ENCODE measurements at regions not wholly inside any gene's neighbourhood (a gene's known extent, or its start where the extent isn't known, plus 50 kb on each side); places are given as distances from the start of the nearest gene placed in this dataset.

DNA sequence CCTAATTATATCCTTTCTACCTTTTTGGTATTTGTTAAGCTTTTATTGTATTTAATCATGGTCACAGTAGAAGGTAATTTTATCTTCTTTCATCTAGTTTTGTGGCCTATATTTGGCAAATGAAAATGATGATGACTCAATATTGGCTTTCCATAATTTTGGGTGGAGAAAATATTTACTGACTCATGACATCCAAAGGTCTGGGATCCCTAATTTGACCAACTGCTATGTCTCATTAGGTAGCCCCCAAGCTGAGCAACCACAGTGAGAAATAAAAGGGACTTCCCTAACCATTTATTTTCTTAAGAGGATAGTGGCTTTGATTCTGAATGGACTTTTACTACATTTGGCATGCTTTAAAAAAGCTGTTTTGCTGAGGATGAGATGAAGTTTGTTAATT is 289.5 kb downstream of the RMST start:
- ChIA-PET POLR2A (no interaction called here), CTCF (no interaction called here)
- Histone ChIP-seq H3K27ac (ENCODE audit: low read depth, low read length) (no peak overlapping the region), H3K9me3 (ENCODE audit: control insufficient read depth, insufficient read depth, low read length) (peaks cover 12% of the 10 kb centered on the region; the same call in 1 of the 2 replicates), H3K27me3 (ENCODE audit: control insufficient read depth, insufficient read depth, low read length) (no peaks in the 10 kb centered on the region), H3K4me3 (ENCODE audit: low read depth, low read length) (no peak overlapping the region)
- no peak for DNase-seq (ENCODE audit: low read depth, low spot score)
- TF ChIP-seq CTCF (IDR thresholded peaks at IDR 0.05; ENCODE audit: low read depth, low read length): no peak

DNA sequence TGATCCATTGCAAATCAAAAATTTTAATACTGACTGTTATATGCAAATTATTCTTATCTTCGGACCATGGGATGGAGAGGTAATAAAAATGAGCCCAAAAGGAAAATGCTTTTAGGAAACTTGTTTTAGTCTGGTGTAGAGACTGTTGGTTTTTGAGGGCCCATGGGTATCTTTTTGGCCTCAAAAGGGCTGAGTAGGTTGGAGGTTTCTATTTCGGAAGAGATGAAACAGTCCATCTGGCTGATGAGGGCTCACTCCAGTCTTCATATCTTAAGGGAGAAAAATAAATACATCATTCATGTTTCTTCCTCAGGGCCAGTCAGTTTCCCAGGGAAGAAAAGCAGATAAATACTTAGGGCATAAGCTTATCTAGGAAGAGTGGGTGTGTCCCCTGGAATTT is 290.7 kb downstream of the RMST start:
- ChIA-PET POLR2A (no interaction called here), CTCF (no interaction called here)
- Histone ChIP-seq H3K27me3 (ENCODE audit: control insufficient read depth, insufficient read depth, low read length) (no peaks in the 10 kb centered on the region), H3K27ac (ENCODE audit: low read depth, low read length) (no peak overlapping the region), H3K4me3 (ENCODE audit: low read depth, low read length) (no peak overlapping the region), H3K9me3 (ENCODE audit: control insufficient read depth, insufficient read depth, low read length) (peaks cover 12% of the 10 kb centered on the region; the same call in 1 of the 2 replicates)
- TF ChIP-seq CTCF (IDR thresholded peaks at IDR 0.05; ENCODE audit: low read depth, low read length): no peak
- no peak for DNase-seq (ENCODE audit: low read depth, low spot score)

DNA sequence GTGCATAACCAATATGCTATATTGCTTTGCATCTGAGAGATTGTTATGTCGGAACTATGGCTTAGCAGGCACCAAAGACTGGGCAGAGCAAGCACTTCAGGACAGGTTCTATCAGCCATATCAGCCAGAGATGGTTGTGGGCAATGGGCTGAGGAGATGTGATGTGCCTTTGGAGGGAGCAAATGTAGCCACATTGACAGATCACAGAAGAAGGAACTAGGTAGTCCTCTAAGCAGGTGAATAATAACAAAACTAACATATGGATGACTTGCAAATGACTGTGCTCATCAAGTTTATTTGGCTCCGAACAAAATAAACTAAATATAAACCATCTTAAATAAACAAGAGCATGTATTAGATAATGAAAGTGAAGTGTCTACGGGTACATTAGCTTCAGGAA is 291.7 kb downstream of the RMST start:
- no peak for TF ChIP-seq CTCF (IDR thresholded peaks at IDR 0.05; ENCODE audit: low read depth, low read length)
- Histone ChIP-seq H3K27ac (ENCODE audit: low read depth, low read length) (no peak overlapping the region), H3K27me3 (ENCODE audit: control insufficient read depth, insufficient read depth, low read length) (no peaks in the 10 kb centered on the region), H3K4me3 (ENCODE audit: low read depth, low read length) (no peak overlapping the region), H3K9me3 (ENCODE audit: control insufficient read depth, insufficient read depth, low read length) (peaks cover 12% of the 10 kb centered on the region; the same call in 1 of the 2 replicates)
- DNase-seq (ENCODE audit: low read depth, low spot score): no peak
- ChIA-PET POLR2A (no interaction called here), CTCF (no interaction called here)

- DNase-seq (ENCODE audit: low read depth, low spot score): no peak
Observed at GRCh38 chr12:97756066-97756666, 293.6 kb downstream of the RMST start.

GRCh38 chr12:97756741-97757140 is 294.1 kb downstream of the RMST start:
- no peaks in the 10 kb centered on the region for H3K27me3 ChIP-seq (ENCODE audit: control insufficient read depth, insufficient read depth, low read length)
- H3K4me3 ChIP-seq (ENCODE audit: low read depth, low read length): no peak overlapping the region
- no peak overlapping the region for H3K27ac ChIP-seq (ENCODE audit: low read depth, low read length)
- POLR2A ChIA-PET: no interaction called here
- TF ChIP-seq CTCF (IDR thresholded peaks at IDR 0.05; ENCODE audit: low read depth, low read length): no peak
- peaks cover 4% of the 10 kb centered on the region; the same call in 1 of the 2 replicates for H3K9me3 ChIP-seq (ENCODE audit: control insufficient read depth, insufficient read depth, low read length)
- DNase-seq (ENCODE audit: low read depth, low spot score): no peak
- CTCF ChIA-PET: no interaction called here

More at GRCh38 chr12:97756066-97756666, 293.6 kb downstream of the RMST start:
- POLR2A ChIA-PET: no interaction called here
- CTCF ChIA-PET: no interaction called here
- TF ChIP-seq CTCF (IDR thresholded peaks at IDR 0.05; ENCODE audit: low read depth, low read length): no peak
- no peak overlapping the region for H3K4me3 ChIP-seq (ENCODE audit: low read depth, low read length)
- H3K9me3 ChIP-seq (ENCODE audit: control insufficient read depth, insufficient read depth, low read length): peaks cover 5% of the 10 kb centered on the region; the same call in 1 of the 2 replicates
- H3K27ac ChIP-seq (ENCODE audit: low read depth, low read length): no peak overlapping the region
- H3K27me3 ChIP-seq (ENCODE audit: control insufficient read depth, insufficient read depth, low read length): no peaks in the 10 kb centered on the region

All from AG04450 (cell line).